ENCODE measurements at regions not wholly inside any gene's neighbourhood (a gene's known extent, or its start where the extent isn't known, plus 50 kb on each side); places are given as distances from the start of the nearest gene placed in this dataset.

GRCh38 chr12:43167691-43168090, 384.3 kb downstream of the ADAMTS20 start:
- TF ChIP-seq ZNF423 (tag by site-specific recombination; IDR thresholded peaks at IDR 0.05) (no peak), IKZF3 (tag by site-specific recombination; IDR thresholded peaks at IDR 0.05) (no peak), KLF9 (tag by site-specific recombination; IDR thresholded peaks at IDR 0.05; ENCODE audit: low read depth) (no peak), ZNF837 (tag by site-specific recombination; IDR thresholded peaks at IDR 0.05) (no peak), SETDB1 (IDR thresholded peaks at IDR 0.05; ENCODE audit: insufficient read length, low read length) (no peak), ZBTB6 (tag by site-specific recombination; IDR thresholded peaks at IDR 0.05) (no peak), ZNF621 (tag by site-specific recombination; IDR thresholded peaks at IDR 0.05) (no peak), ZNF658 (tag by site-specific recombination; IDR thresholded peaks at IDR 0.05) (no peak), BCL6B (tag by site-specific recombination; IDR thresholded peaks at IDR 0.05) (no peak)
- CTCF ChIA-PET: no interaction called here
- H3K4me3 ChIP-seq (ENCODE audit: low read depth, low read length): no peak overlapping the region

GRCh38 chr12:43165351-43165750, 386.7 kb downstream of the ADAMTS20 start:
- Histone ChIP-seq H3K36me3 (ENCODE audit: control insufficient read depth in 2 of 2, insufficient read depth in 1 of 2, low read length in 2 of 2) (no peaks in the 10 kb centered on the region), H3K4me1 (ENCODE audit: control insufficient read depth, insufficient read depth, low read length) (peaks cover 26% of the 10 kb centered on the region), H3K4me3 (ENCODE audit: low read depth, low read length) (no peak overlapping the region), H3K27ac (ENCODE audit: extremely low read depth, low read depth, low read length) (no peak overlapping the region), H3K9me3 (ENCODE audit: control insufficient read depth, insufficient read depth, low read depth, low read length) (no peaks in the 10 kb centered on the region)
- POLR2A ChIA-PET: no interaction called here
- TF ChIP-seq ZNF169 (tag by site-specific recombination; IDR thresholded peaks at IDR 0.05) (no peak), ZNF280C (tag by site-specific recombination; IDR thresholded peaks at IDR 0.05) (no peak), ZNF266 (tag by site-specific recombination; IDR thresholded peaks at IDR 0.05; ENCODE audit: low read depth) (no peak), ATF2 (tag by site-specific recombination; IDR thresholded peaks at IDR 0.05; ENCODE audit: low read depth) (no peak), ZNF202 (tag by site-specific recombination; IDR thresholded peaks at IDR 0.05; ENCODE audit: borderline replicate concordance) (no peak), ZNF18 (tag by site-specific recombination; IDR thresholded peaks at IDR 0.05) (no peak), ZNF335 (tag by site-specific recombination; conservative IDR thresholded peaks at IDR 0.05) (no peak), PBX3 (CRISPR knock-in tag; IDR thresholded peaks at IDR 0.05) (no peak)
- CTCF ChIA-PET: interaction anchor here (0.6 to 1.0 kb wide), 3 partner anchors 16 to 393 kb away, joined by 3 to 4 read pairs (median 3); no protein-coding TSS in a partner anchor

More at GRCh38 chr12:43167691-43168090, 384.3 kb downstream of the ADAMTS20 start:
- peaks cover 26% of the 10 kb centered on the region for H3K4me1 ChIP-seq (ENCODE audit: control insufficient read depth, insufficient read depth, low read length)
- H3K27ac ChIP-seq (ENCODE audit: extremely low read depth, low read depth, low read length): no peak overlapping the region
- no peaks in the 10 kb centered on the region for H3K9me3 ChIP-seq (ENCODE audit: control insufficient read depth, insufficient read depth, low read depth, low read length)
- POLR2A ChIA-PET: no interaction called here
- no peaks in the 10 kb centered on the region for H3K36me3 ChIP-seq (ENCODE audit: control insufficient read depth in 2 of 2, insufficient read depth in 1 of 2, low read length in 2 of 2)
